HK-2 (cell line): ENCODE measurements at regions not wholly inside any gene's neighbourhood (a gene's known extent, or its start where the extent isn't known, plus 50 kb on each side); places are given as distances from the start of the nearest gene placed in this dataset.

ENCODE experiments used
- DNase-seq: peaks from one replicate; pipeline ENCODE4 v3.0.0-alpha.2; 2018; ENCODE audit not compliant: unreplicated experiment

DNA sequence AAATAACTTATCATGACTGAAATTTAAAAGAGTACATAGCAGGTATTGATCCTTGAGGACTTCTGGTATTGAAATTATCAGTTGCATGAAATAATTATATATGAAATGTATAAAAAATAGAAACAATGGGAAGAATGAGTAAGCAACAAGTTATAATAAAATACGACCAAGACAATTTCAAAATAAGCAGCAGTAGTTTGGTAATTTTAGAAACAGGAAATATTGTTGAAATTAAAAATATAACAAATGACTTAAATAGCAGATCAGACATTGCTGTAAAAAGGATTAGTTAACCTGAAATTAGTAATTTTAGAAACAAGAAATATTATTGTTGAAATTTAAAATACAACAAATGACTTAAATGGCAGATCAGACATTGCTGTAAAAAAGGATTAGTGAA is 152.3 kb downstream of the BTC start:
- no peak for DNase-seq

DNA sequence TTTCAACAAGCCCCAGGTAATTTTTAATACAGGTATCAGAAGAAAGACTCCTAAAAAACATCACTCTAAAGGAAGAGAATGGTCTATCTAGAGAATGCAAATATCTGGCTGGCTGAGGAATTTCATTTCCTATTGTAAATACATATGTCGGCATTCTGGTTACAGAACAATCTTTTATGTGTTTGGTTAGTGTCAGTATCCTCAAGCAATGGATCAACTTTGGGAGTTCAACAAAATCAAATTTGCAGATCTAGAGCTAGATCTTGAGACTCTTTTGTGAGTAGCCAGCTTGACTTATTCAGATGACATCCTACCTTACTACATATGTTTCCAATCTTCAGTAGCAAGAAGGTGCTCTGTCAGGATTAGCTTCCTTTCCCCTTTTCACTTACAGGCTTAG is 145.1 kb downstream of the BTC start:
- DNase-seq = no peak

DNA sequence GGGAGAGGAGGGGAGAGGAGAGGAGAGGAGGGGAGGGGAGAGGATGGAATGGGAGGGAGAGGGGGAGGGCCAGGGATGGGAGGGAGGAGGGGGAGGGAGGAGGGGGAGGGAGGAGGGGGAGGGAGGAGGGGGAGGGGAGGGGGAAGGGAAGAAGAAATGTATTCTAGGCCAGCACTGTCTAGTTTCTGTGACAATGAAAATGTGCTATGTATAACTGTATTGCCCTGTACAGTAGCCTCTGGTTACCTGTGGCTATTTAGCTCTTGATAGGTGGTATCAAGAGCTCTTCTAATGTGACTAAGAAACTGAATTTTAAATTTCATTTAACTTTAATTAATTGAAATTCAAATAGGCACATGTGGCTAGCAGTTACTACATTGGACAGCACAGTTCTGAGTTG is 143.1 kb downstream of the BTC start:
- no peak for DNase-seq

DNA sequence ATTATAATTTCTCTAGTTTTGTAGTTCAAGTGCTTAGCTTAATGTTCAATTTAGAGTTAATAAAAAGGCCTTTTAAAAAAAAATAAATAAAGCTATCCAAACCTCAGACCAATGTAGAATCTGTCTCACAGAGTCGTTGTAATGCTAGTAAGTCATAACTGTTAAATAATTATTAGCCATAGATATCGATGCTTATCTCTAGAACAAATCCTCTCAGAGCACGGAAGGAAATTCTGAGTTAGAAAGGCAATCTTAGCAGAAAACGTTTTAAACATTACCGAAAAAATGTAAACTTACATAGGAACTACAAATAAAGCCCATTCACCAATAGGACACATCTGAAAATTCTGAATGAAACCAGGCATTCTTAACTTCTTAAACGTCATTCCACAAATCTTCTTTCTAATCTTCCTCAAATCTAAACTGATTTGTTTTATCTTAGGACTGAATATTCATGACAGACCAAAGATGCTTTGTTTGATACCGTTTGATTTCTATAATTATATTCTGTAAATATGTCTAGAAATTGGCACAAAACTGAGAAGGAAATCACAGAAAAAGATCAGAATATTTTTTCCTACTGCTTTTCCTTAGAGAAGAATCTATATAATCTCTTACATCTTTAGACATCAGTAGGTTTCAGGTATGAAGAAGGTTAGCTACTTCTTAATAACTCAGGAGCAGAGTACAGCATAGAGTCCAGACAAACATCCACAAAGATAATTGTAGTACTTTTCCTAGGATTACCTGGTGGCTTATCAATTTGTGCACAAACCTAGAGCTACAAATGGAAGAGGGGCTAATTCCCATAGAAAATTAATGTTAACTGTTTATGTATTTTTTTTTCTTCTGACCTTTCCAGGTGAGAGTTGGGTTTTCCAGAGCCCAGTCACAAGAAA is 140.7 kb downstream of the BTC start:
- DNase-seq = no peak

DNA sequence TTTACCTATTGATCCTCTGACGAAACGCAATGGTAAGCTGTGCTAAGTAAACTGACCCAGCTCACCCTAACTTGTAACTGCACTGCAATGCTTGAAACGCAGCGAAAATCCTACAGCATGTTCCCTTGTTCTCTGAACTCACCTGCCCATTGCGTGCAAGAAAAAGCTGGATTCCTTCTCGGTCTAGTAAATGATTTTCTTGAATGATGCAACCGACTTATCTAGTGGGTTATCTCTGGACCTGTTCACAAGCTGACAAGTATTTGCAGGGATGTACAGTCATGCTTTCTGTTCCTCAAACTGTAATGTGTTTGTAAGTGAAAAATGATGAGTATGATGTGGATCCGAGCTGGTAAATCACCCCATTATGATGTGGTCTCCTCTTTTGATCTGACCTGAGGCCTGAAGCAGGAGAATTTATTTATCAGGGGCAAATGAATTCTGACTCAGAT is 140.1 kb downstream of the BTC start:
- peak; percentile 73 for DNase-seq

DNA sequence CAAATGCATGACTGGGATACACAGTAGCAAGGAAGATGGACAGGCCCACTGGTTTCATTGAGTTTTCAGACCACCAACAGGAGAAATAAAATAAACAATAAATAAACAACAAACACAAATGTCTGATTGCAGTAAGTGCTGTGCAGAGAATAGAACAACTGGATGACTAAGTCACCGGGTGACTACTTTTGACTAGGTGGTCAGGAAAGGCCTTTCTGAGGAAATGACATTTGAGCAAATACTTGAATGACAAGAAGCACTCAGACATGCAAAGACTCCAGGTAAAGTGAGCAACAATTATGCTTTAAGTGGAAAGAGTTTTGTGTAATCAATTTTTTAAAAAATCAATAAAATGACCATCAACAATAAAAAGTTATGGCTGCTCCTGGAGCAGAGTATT is 137.7 kb downstream of the BTC start:
- DNase-seq = no peak

DNA sequence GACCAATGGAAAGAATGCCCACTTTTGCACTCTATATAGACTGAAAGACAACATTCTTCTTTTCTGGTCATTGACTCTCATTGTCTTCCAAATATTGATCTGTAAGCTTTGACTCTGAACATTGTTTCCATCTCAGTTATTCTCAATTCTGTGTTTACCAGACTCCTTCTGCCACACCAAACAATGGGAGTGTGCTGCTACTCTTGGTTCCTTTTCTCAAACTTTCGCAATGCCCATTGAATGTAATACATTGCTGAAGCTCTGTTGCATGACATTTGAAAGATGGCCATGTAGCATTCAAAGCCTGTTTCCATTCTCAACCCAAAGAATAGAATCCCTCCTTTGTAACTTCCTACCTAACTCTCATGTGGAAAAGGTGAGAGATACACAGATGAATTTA is 136.2 kb downstream of the BTC start:
- no peak for DNase-seq

DNA sequence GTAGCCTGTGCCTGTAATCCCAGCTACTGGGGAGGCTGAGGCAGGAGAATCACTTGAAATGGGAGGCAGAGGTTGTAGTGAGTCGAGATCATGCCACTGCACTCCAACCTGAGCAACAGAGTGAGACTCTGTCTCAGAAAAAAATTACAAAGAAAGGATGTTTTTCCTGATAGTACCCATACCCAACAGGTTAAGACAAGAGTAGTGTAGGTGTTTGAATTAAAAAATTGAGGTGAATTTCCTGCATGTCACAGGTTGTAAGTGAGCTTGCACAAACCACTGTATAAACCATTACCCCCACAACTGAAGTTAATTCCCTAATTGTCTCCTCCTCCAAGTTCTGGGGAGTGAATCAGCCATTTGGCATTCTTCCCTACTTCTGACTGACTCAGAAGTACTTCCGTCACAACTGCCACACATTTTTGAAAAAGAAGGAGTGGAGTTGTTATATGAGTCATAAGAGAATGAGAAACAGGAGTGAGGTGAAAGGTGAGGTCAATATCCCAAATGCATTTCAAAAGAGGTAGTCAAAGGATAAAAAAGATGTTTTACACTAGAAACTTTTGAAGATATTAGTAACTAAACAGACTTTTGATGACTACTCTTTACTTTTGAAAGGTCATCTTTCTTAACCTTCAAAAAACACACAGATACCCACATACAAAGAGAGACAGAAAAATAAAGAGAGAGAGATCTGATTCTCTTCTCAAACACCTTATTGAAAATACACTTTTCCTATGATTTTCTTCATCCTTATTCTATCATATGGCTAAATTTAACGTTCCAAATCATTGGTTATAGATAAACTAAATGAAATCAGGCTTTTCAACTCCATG is 134.5 kb downstream of the BTC start:
- DNase-seq = no peak

DNA sequence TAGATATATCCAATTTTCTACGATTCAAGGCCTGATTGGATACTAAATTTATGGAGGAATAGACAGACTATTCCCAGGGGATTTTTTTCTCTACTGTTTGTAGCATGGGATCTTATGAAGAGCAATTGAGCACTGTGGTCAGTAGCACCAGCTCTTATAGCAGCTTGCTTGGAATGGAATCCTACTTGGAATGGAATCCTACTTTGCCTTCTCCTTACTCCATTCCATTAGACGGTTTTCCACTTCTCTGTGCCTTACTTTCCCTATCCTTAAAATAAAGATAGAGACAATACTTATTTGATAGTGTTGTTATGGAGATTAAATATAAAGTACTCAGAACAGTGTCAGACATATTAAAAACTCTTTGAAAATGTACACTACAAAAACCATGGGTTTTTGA is 133.5 kb downstream of the BTC start:
- DNase-seq = no peak

DNA sequence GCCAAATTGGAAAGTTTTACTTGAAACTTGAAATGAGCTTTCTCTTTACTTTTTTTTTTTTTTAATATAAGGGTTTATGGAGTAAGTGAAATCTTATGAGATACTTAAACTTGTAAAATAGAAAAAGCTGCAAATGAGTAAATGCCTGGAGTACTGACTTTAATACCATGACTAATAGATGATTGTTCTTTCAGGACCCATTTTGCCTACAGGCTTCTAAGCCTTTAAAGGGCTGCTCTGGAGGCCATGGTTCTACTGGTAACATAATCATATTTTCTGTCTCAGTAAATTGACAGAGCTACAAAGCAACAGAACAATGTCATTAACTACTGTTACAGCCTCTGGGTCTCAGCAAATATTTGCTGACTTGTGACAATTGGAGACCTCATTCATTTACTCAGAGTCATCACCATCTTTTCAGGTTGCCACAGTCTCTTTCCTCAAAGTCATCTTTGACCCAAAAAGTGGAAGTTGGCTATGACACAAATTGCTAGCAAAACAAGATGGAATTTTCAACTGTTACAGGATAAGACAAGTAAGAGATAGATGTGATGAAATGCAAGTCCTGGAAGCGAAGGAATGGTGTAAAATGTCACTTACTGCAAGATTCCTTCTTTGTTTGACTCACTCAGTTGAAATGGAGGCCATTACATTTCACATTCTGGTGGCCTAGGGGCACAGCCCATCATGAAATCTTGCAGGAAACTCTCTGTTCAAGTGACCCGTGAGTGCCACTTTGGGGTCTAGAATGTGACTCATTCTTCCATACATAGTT is 132.7 kb downstream of the BTC start:
- DNase-seq = no peak

DNA sequence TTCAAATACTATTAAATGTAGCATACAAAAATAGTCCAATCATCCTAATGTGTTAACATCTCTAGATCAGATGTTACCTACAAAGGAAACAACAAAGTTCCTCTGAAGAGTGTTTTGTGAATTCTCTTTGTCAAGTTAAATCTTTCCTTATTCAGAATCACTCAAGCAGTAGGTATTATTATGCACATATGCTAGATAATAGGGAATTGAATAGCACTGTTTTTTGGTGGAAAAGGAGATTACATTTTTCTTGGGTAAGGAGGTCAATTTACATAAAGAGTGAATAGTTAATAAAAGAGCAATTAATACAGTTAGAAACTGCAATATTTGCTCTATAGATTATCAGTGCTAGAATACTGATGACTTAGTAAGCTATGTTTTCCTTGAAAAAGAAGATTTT is 130.7 kb downstream of the BTC start:
- DNase-seq = no peak

DNA sequence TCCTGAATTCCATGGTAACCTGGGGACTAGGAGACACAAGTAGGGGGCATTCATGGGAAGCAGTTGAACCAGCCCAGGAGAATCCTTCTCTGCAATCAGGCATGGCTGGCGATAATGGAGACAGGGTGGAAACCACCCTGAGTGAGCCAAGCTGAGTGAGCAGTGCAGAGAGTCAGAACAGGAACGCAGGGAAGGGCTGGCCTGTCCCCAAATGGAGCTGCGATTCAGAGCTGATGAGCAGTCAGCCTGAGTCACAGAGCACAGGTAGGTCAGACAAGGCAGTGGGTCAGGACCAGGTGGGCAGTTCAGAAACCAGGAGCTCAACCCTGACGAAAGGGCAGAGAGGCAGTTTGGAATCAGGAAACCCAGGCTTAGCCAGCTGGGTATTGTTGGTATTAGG is 129.0 kb downstream of the BTC start:
- no peak for DNase-seq

DNA sequence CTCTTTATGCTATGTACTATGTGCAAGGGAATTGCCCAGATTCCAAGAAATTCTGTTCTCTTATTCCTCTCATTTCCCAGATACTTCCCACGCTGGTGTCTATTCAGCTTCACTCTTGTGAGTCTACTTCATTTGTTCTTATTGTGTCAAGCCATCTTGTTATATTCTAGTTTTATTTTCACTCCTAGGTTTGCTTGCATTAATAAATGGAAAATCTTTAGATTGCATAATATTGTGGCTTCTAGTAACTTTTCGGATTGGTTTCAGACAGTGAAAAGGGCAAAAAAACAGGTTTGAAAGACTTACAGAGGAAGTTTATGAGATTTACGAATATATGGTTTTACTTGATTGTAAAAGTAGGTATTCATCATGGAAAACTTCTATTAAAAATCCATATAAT is 128.4 kb downstream of the BTC start:
- DNase-seq = no peak

DNA sequence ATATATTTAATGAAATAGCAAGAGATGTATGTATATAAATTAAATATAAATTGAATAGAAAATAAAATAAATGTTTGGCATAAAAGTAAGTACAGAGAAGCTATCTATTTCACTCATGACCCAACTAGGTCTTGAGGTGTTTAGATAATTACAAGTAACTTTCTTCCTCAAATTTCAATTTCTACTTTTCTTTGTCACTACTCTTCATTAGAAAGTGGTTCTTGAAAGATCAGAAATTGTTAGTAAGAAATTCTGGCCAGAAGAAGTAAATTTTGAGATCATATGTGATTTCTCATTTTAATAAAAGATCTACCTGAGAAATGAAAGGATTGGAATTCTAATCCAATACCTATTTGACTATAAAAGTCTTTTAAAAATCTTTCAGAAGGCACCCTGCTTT is 126.9 kb downstream of the BTC start:
- no peak for DNase-seq

DNA sequence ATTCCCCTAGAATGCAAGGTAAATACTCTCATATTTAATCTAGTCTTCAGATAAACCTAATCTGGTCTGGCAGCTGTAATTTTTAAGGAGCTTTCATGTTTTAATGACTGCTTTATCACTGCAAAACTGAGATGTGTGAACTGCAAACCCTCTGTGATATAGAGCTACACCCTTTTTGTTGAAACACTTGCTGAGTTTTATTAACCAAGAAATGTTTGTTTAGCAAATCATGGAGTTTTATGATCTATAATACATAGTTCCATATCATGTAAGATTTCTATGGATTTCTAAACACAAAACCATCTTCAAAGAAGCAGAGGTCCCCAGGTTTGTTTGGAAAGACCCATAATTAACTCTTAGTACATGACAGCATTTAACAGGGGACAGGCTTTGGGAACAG is 126.4 kb downstream of the BTC start:
- no peak for DNase-seq

DNA sequence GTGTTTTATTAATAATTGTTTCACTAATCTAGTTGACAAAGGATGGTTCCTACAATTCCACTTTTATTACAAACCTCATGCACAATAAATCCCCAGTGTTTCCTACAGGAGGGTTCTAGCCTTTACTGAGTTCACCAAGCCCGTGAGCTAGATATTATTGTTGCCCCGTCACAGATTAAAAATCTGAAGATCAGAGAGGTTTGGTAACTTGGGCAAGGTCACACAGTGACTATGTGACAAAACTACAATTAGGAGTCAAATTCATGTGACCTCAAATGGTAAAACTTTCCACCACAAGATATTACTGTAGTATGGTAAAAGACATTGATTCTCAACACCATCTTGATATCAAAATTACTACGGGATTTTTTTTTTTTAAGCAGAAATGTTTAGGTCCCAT is 124.6 kb downstream of the BTC start:
- no peak for DNase-seq

DNA sequence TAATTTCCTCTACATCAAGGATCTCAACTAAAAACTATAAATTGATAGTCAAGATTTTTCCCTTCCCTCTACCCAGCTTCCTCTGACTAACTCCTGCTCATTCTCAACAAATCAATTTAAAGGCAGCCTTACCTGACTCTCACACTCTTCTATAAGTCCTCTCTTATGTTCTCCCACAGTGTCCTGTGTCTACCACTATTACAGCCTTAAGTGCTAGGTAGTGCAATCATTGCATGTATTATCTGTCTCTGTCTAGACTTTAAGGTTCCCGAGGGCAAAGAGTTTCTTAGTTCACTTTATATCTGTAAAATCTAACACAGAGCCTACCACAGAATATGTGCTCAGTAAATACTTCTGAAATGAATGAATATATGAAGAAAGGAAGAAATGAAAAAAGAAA is 123.7 kb downstream of the BTC start:
- DNase-seq = no peak

DNA sequence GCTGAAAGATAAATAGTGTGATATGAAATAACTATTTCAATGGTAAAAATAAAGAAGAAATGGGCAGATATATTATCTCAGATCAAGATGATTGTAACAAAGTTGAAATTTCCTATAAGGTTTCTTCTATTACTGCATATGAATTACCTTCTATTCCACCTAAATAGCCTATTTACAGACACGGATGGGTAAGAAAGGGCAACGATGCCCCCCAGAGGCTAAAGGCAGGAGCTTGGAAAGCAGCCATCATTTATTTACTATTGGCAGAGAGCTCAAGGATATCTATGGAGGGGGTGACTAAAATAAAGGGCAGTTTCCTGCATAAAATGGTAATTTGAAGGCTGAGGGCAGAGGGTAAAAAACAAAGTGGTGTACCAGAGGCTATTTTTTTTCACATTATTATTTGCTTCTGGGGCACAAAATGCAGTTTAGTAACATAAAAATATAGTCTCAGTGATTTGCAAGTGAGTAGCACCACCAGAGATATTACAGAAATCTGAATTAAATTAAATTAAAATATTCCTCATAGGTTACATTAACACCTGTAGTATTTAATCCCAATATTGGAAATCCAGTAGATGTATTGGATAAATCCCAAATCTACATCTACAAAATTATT is 123.1 kb downstream of the BTC start:
- peak; percentile 64 for DNase-seq

DNA sequence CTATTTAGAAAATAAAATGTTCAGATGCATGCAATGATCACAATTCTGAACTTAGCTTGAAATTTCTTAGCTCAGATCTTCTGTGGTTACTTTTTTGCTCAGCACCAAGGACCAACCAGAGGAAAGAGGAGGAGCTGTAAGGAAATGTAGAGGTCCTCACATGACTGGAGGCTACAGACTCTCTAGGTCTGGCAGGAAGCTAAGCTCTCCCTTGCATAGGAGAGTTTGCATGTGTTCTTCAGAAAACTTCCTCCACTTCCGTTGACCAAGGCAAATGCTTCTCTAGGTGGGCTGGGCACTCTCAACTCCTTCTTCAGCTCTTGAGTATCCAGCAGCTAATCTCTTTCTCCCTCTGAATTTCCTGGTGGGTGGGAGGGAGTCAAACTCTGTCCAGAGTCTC is 119.6 kb downstream of the BTC start:
- no peak for DNase-seq

DNA sequence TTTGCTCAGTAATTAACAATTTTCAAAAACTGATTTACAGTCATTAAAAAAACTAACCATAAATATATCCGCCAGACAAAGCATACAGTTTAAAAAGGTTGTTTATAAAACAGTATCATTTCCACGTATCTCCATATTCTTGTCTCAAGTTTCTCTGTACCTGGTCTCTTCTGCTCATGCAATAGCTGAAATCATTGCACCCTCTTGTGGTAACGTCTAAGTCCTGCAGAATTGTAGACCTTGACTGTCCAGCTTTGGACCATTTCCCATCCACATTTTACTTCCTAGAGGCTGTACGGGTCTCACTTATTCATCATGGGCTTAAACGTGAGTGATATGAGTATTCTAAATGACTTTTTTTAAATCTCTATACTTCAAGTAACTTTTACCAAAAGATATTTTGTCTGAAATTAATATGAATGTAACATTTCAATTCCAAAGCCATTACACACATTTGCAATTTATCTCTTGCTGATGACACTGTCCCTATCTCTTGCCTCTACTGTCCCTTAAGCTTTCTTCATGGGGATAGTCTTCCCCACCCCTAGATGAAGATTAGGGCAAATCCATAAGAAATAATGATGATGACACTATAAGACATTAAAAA is 118.5 kb downstream of the BTC start:
- no peak for DNase-seq

DNA sequence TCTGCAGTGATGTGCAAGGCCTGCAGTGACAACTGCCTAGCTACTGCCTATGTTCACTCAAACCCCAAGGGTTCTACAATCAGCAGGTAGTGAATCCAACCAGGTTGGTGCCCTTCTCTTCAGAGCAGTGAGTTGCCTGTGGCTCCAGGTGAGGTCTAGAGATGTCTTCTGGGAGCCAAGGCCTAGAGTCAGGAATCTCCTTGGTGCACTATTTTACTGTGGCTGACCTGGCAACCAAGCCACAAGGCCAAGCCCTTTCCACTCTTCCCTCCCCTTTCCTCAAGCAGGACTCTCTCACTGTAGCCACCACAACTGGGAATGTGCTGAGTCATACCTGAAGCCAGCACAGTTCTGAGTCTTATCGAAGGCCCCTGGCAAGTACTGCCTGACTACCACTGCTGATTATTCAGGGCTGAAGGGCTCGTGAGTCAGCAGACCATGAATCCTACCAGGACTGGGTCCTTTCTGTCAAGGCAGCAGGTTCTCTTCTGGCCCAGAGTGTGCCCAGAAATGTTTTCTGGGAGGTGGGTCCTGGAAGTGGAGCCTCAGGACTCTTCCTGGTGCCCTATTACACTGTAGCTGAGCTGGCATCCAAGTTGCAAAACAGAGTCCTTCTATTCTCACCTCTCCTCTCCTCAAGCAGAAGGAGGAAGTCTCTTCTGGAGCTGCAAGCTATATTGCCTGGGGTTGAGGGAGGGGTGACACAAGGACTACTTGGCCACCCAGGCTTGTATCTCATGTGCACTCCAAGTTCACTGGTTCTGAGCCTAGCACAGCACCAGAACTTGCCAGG is 111.6 kb downstream of the BTC start:
- peak; percentile 86 for DNase-seq
